Neural cell (in vitro differentiated cells): ENCODE measurements at regions not wholly inside any gene's neighbourhood (a gene's known extent, or its start where the extent isn't known, plus 50 kb on each side); places are given as distances from the start of the nearest gene placed in this dataset.

ENCODE experiments used
- H2AFZ ChIP-seq: fragments of 200-600, 300-800 bp; sonication (generic), shearing (Covaris generic); 2 replicates; pipeline ENCODE4 v1.6.0; 2014; ENCODE audit warnings: low read depth, mild to moderate bottlenecking, antibody characterized with exemption, low read length, moderate library complexity
- H3F3A ChIP-seq: fragments of 200-600 bp; shearing (Covaris generic); 2 replicates; pipeline ENCODE4 v1.6.1; 2016; ENCODE audit warnings: mild to moderate bottlenecking, moderate library complexity, mixed read lengths, antibody characterized with exemption, low read length; ENCODE audit not compliant: insufficient read depth, poor library complexity, severe bottlenecking
- H3K27ac ChIP-seq: fragments of 200-600, 300-800 bp; sonication (generic), shearing (Covaris generic); 2 replicates; pipeline ENCODE4 v1.5.1; 2014; ENCODE audit warnings: mild to moderate bottlenecking, low read length, moderate library complexity
- H3K27me3 ChIP-seq: fragments of 300-800, 200-600 bp; sonication (generic), shearing (Covaris generic); 2 replicates; pipeline ENCODE4 v1.6.0; 2014; ENCODE audit warnings: mild to moderate bottlenecking, low read depth, low read length, moderate library complexity; ENCODE audit not compliant: insufficient read depth
- H3K36me3 ChIP-seq: fragments of 300-800, 200-600 bp; sonication (generic), shearing (Covaris generic); 2 replicates; pipeline ENCODE4 v1.5.1; 2014; ENCODE audit warnings: mild to moderate bottlenecking, antibody characterized with exemption, low read length, moderate library complexity; ENCODE audit not compliant: insufficient read depth
- H3K4me2 ChIP-seq: fragments of 300-800, 200-600 bp; sonication (generic), shearing (Covaris generic); 2 replicates; pipeline ENCODE4 v1.6.0; 2014; ENCODE audit warnings: mild to moderate bottlenecking, low read length
- H3K4me3 ChIP-seq: fragments of 300-800, 200-600 bp; sonication (generic), shearing (Covaris generic); 2 replicates; pipeline ENCODE4 v1.5.1; 2014; ENCODE audit warnings: mild to moderate bottlenecking, low read length, moderate library complexity
- H3K79me2 ChIP-seq: fragments of 200-600 bp; shearing (Covaris generic); replicated peaks from 2 replicates; pipeline ENCODE4 v1.6.0; 2014; ENCODE audit warnings: mild to moderate bottlenecking, low read length, moderate library complexity; ENCODE audit not compliant: insufficient read depth
- H3K9ac ChIP-seq: fragments of 300-800, 200-600 bp; sonication (generic), shearing (Covaris generic); 2 replicates; pipeline ENCODE4 v1.6.1; 2016; ENCODE audit warnings: mild to moderate bottlenecking, low read length, mixed read lengths
- H3K9me2 ChIP-seq: fragments of 200-600 bp; shearing (Covaris generic); 2 replicates; pipeline ENCODE4 v1.6.1; 2016; ENCODE audit warnings: mild to moderate bottlenecking, low read length, mixed read lengths; ENCODE audit not compliant: insufficient read depth
- H3K9me3 ChIP-seq: fragments of 200-600, 300-800 bp; sonication (generic), shearing (Covaris generic); 2 replicates; pipeline ENCODE4 v1.6.1; 2016; ENCODE audit warnings: mild to moderate bottlenecking, mixed run types, low read length, moderate library complexity, mixed read lengths
- H4K20me1 ChIP-seq: fragments of 200-600 bp; shearing (Covaris generic); 2 replicates; pipeline ENCODE4 v1.6.1; 2016; ENCODE audit warnings: mild to moderate bottlenecking, mixed run types; ENCODE audit not compliant: insufficient read depth
- CTCF ChIP-seq: fragments of 450-650 bp; IDR thresholded peaks from 2 replicates; pipeline ENCODE4 v1.5.1; 2014; ENCODE audit warnings: antibody characterized with exemption, mild to moderate bottlenecking, moderate library complexity; ENCODE audit not compliant: poor library complexity, severe bottlenecking
- EP300 ChIP-seq: fragments of 450-650 bp; conservative IDR thresholded peaks from 2 replicates; pipeline ENCODE4 v1.6.1; 2014; ENCODE audit warnings: antibody characterized with exemption, mild to moderate bottlenecking, moderate library complexity; ENCODE audit not compliant: poor library complexity, severe bottlenecking
- EZH2 ChIP-seq: fragments of 200-600, 300-800 bp; shearing (Covaris generic), sonication (generic); IDR thresholded peaks from 2 replicates; pipeline ENCODE4 v1.6.1; 2014; ENCODE audit warnings: antibody characterized with exemption, low read length, borderline replicate concordance, mild to moderate bottlenecking; ENCODE audit not compliant: insufficient read depth, poor library complexity, severe bottlenecking
- MXI1 ChIP-seq: fragments of 450-650 bp; conservative IDR thresholded peaks from 2 replicates; pipeline ENCODE4 v1.6.1; 2014; ENCODE audit warnings: antibody characterized with exemption, mild to moderate bottlenecking; ENCODE audit not compliant: poor library complexity, severe bottlenecking
- POLR2AphosphoS5 ChIP-seq: IDR thresholded peaks from 2 replicates; pipeline ENCODE4 v1.6.1; 2012
- RAD21 ChIP-seq: fragments of 450-650 bp; conservative IDR thresholded peaks from 2 replicates; pipeline ENCODE4 v1.6.1; 2014; ENCODE audit warnings: antibody characterized with exemption, mild to moderate bottlenecking, moderate library complexity
- REST ChIP-seq: IDR thresholded peaks from 2 replicates; pipeline ENCODE4 v1.6.1; 2012; ENCODE audit warnings: borderline replicate concordance
- SMC3 ChIP-seq: fragments of 450-650 bp; conservative IDR thresholded peaks from 2 replicates; pipeline ENCODE4 v1.6.1; 2014; ENCODE audit warnings: antibody characterized with exemption, mild to moderate bottlenecking, moderate library complexity; ENCODE audit not compliant: poor library complexity
- TAF1 ChIP-seq: IDR thresholded peaks from 2 replicates; pipeline ENCODE4 v1.6.1; 2012; ENCODE audit warnings: low read depth

- Histone ChIP-seq H3K9ac (no peak overlapping the region), H2AFZ (no peak overlapping the region), H3K9me3 (no peaks in the 10 kb centered on the region)
These were observed 126.7 kb upstream of the B3GAT1 start for GRCh38 chr11:134538742-134539141.

GRCh38 chr11:134537941-134538340 lies 125.9 kb upstream of the B3GAT1 start:
- Histone ChIP-seq H3K27me3 (no peaks in the 10 kb centered on the region), H3K27ac (no peak overlapping the region), H2AFZ (no peak overlapping the region), H4K20me1 (no peaks in the 10 kb centered on the region), H3K4me2 (no peak overlapping the region), H3K4me3 (no peak overlapping the region), H3K9me2 (no peaks in the 10 kb centered on the region), H3K36me3 (no peaks in the 10 kb centered on the region), H3K79me2 (no peaks in the 10 kb centered on the region), H3K9ac (no peak overlapping the region), H3K9me3 (no peaks in the 10 kb centered on the region), H3F3A (no peaks in the 10 kb centered on the region)
- TF ChIP-seq RAD21, result no peak
- TF ChIP-seq CTCF, result no peak
- TF ChIP-seq MXI1, result no peak
- no peak for TF ChIP-seq POLR2AphosphoS5
- no peak for TF ChIP-seq SMC3
- no peak for TF ChIP-seq EZH2
- no peak for TF ChIP-seq REST

More at GRCh38 chr11:134538742-134539141, 126.7 kb upstream of the B3GAT1 start:
- Histone ChIP-seq H3K4me2 (no peak overlapping the region), H3K79me2 (no peaks in the 10 kb centered on the region), H3F3A (no peaks in the 10 kb centered on the region), H3K27me3 (no peaks in the 10 kb centered on the region), H3K27ac (no peak overlapping the region), H4K20me1 (no peaks in the 10 kb centered on the region), H3K4me3 (no peak overlapping the region), H3K36me3 (no peaks in the 10 kb centered on the region), H3K9me2 (no peaks in the 10 kb centered on the region)
- TF ChIP-seq EZH2 (no peak), POLR2AphosphoS5 (no peak), REST (no peak), SMC3 (no peak), TAF1 (no peak), EP300 (no peak), CTCF (no peak), RAD21 (no peak)
